BLaER1 treated with 17β-estradiol and CSF1 and Interleukin-3, amounts not matched to agents 10 nM and 100 nM (cell line): ENCODE measurements at regions not wholly inside any gene's neighbourhood (a gene's known extent, or its start where the extent isn't known, plus 50 kb on each side); places are given as distances from the start of the nearest gene placed in this dataset.
A peak's percentile ranks its signal among the peaks of the same experiment; 100 is the strongest.

Source experiments
- H3K27ac ChIP-seq, 11 experiments: shearing (Covaris generic); formaldehyde crosslinking; 2 replicates each; pipeline ENCODE4 v1.8.1; 2022
- H3K27me3 ChIP-seq, 11 experiments: shearing (Covaris generic); formaldehyde crosslinking; 2 replicates each; pipeline ENCODE4 v1.8.1; 2022
- H3K36me3 ChIP-seq, 11 experiments: shearing (Covaris generic); formaldehyde crosslinking; 2 replicates each; pipeline ENCODE4 v1.8.1; 2022
- H3K4me1 ChIP-seq, 10 experiments: shearing (Covaris generic); formaldehyde crosslinking; 2 replicates each; pipeline ENCODE4 v1.8.1; 2022
- H3K4me2 ChIP-seq, 11 experiments: shearing (Covaris generic); formaldehyde crosslinking; 2 replicates each; pipeline ENCODE4 v1.8.1; 2022
- H3K4me3 ChIP-seq, 10 experiments: shearing (Covaris generic); formaldehyde crosslinking; 2 replicates each; pipeline ENCODE4 v1.8.1; 2022
- H3K9ac ChIP-seq, 11 experiments: shearing (Covaris generic); formaldehyde crosslinking; 2 replicates each; pipeline ENCODE4 v1.8.1; 2022
- H3K9me3 ChIP-seq, 11 experiments: shearing (Covaris generic); formaldehyde crosslinking; replicated peaks in 1 of 11; 2 replicates each; pipeline ENCODE4 v1.8.1; 2022
- H4K20me1 ChIP-seq, 11 experiments: shearing (Covaris generic); formaldehyde crosslinking; 2 replicates each; pipeline ENCODE4 v1.8.1; 2022
- Cebpa-rat ChIP-seq, 11 experiments: shearing (Covaris generic); IDR thresholded peaks; 2 replicates each; pipeline ENCODE4 v1.8.1; 2022

DNA sequence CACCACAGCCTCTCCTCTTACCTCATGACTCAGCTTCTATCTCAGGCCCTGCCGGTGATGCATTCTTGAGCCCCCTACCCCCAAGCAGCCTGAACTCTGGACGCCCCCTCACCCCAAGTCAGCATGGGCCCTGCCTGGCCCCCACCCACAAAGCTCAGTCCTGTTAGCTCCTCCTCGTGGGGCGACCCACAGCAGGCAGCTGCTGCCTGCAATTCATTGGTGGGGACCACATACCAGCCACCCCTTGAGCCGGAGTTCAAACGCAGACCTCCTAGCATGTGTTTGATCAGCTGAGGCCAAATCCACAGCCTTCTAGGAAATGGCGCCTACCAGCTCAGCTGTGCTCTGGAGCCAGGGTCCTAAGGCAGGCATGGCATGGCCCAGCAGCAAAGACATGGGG is 111.8 kb downstream of the EFNB1 start:
- Histone ChIP-seq H3K27ac (no peak overlapping the region), H3K4me3 (no peak overlapping the region), H3K36me3 (no peaks in the 10 kb centered on the region), H3K4me1 (peaks cover 30 to 62% (median 48%) of the 10 kb centered on the region in 10 experiments), H3K9ac (no peak overlapping the region), H3K9me3 (no peaks in the 10 kb centered on the region), H4K20me1 (peaks cover 0 to 8% (median 0%) of the 10 kb centered on the region in 11 experiments; a peak in 3 of 22 replicates), H3K4me2 (peak overlapping the region in 5 of 11 experiments; percentile 15 to 36 (median 26); a peak in 3 of 22 replicates), H3K27me3 (peaks cover 55 to 99% (median 90%) of the 10 kb centered on the region in 11 experiments)
- no peak for TF ChIP-seq Cebpa-rat (IDR thresholded peaks at IDR 0.05)

DNA sequence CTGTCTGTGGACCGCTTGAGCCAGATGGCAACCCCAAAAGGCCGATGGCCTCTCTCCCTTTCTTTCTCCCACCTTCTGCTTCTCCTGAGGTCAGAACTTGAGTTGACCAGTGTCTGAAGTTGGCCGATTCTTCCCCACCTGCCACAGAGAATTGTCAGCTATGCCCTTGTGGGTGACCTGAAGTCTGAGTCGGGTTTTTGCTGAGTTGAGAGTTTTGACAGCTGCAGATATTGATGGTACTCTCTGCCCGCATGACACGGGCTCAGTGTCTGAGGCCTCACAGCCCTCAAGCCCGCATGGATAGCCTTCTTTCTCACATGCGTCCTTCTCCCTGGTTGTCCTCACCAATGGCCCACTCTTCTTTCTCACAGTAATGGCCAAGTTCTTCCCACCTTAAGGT is 111.0 kb downstream of the EFNB1 start:
- Histone ChIP-seq H3K4me1 (peaks cover 33 to 64% (median 48%) of the 10 kb centered on the region in 10 experiments), H3K4me3 (no peak overlapping the region), H3K4me2 (peak overlapping the region in 4 of 11 experiments; percentile 13 to 37 (median 24); a peak in 7 of 22 replicates), H3K36me3 (no peaks in the 10 kb centered on the region), H3K9me3 (no peaks in the 10 kb centered on the region), H4K20me1 (peaks cover 0 to 8% (median 0%) of the 10 kb centered on the region in 11 experiments; a peak in 3 of 22 replicates), H3K27ac (0 out of 22 replicates have a peak overlapping the region, but pooled peaks of 1 of the 11 experiments have one; percentile 4), H3K27me3 (peaks cover 55 to 99% (median 90%) of the 10 kb centered on the region in 11 experiments), H3K9ac (no peak overlapping the region)
- TF ChIP-seq Cebpa-rat (IDR thresholded peaks at IDR 0.05), result no peak

DNA sequence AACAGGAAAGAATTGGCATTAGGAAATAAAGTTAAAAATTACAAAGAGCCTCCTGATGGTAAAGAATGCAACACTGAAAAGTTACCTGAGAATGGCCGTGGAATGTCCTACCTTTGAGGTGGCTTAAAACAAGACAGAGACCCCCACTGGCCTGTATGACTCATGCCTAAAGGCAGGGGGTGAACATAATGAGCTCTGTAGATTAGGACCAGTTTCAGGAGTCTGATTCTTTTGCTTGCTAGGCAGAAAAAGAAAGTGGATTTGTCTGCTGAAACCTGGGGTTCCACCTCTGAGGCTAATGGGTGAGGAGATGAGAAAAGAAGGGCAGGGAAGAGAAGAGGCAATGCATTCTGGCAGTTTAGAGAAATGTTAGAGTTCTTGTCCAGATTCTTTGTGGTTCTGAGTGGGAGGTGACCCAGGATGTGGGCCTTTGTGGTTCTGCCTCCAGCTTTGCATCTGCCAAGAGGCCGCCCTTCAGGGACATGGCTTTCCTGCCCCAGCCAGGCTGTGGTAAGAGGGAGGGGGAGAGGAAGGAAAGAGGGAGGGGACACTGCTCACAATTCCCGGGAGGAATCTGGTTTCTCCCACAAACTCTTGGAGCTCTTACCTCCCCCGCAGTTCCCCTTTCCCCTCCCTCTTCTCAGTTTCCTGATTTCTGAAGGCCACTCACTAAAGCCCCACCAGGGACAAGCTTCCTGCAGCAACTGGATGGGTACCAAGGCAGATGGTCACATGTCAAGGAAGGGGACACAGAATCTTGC is 109.6 kb downstream of the EFNB1 start:
- Histone ChIP-seq H3K4me1 (peaks cover 34 to 71% (median 51%) of the 10 kb centered on the region in 10 experiments), H3K9ac (peak overlapping the region in 2 of 11 experiments; percentile 3 to 26; a peak in 1 of 22 replicates), H3K27ac (peak overlapping the region in 5 of 11 experiments; percentile 21 to 60 (median 45); a peak in 9 of 22 replicates), H3K9me3 (no peaks in the 10 kb centered on the region), H3K27me3 (peaks cover 55 to 97% (median 90%) of the 10 kb centered on the region in 11 experiments), H4K20me1 (peaks cover 0 to 8% (median 0%) of the 10 kb centered on the region in 11 experiments; a peak in 2 of 22 replicates), H3K36me3 (no peaks in the 10 kb centered on the region), H3K4me2 (peak overlapping the region; percentile 42 to 82 (median 56); a peak in 21 of 22 replicates), H3K4me3 (no peak overlapping the region; a peak in 1 of 20 replicates)
- TF ChIP-seq Cebpa-rat (IDR thresholded peaks at IDR 0.05), result no peak

DNA sequence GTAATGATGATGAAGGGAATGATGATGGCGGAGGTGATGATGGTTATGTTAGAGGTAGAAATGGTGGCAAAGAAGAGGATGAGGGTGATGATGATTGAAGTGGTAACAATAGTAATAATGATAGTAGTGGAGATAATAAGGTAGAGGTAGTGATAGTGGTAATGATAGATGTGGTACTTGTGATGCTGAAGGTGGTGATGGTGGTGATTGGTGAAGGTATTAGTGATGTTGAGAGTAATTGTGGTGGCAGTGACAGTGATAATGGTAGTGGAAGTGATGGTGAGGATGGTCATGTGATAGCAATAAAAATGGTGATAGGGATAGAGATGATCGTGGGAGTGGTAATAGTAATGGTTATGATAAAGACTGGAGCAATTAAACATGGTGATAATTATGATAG is 108.8 kb downstream of the EFNB1 start:
- peaks cover 53 to 95% (median 82%) of the 10 kb centered on the region in 11 experiments for H3K27me3 ChIP-seq
- H3K36me3 ChIP-seq, result no peaks in the 10 kb centered on the region
- peaks cover 34 to 76% (median 54%) of the 10 kb centered on the region in 10 experiments for H3K4me1 ChIP-seq
- H3K9ac ChIP-seq, result no peak overlapping the region
- peak overlapping the region in 1 of 11 experiments; percentile 41; a peak in 1 of 22 replicates for H3K27ac ChIP-seq
- no peaks in the 10 kb centered on the region for H3K9me3 ChIP-seq
- H3K4me3 ChIP-seq, result no peak overlapping the region
- H4K20me1 ChIP-seq, result peaks cover 0 to 8% (median 0%) of the 10 kb centered on the region in 11 experiments; a peak in 3 of 22 replicates
- peak overlapping the region in 8 of 11 experiments; percentile 5 to 82 (median 71); a peak in 12 of 22 replicates for H3K4me2 ChIP-seq
- TF ChIP-seq Cebpa-rat (IDR thresholded peaks at IDR 0.05), result no peak

DNA sequence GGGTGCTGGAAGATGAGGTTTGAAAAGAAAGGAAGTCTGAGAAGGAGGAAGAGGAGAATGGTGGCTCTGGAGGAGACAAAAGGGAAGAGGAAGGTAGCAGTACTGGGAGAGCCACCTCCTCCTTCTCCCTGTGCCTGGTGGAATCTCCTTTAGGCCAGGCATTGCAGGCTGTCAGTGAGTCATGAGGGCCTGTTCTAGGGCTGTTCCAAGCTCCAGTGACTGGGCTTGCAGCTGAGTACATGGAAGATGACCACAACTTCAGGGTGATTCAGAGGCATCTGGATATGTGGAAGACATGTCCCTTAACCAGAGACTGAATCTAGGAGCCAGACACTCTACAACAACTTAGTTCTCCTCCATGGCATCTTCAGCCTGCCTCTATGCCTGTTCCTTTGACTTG is 107.8 kb downstream of the EFNB1 start:
- Histone ChIP-seq H3K9ac (no peak overlapping the region), H3K9me3 (no peaks in the 10 kb centered on the region), H3K27me3 (peaks cover 53 to 95% (median 76%) of the 10 kb centered on the region in 11 experiments), H3K4me1 (peaks cover 35 to 83% (median 58%) of the 10 kb centered on the region in 10 experiments), H3K4me2 (peak overlapping the region; percentile 5 to 82 (median 48)), H4K20me1 (peaks cover 0 to 8% (median 0%) of the 10 kb centered on the region in 11 experiments; a peak in 2 of 22 replicates), H3K36me3 (no peaks in the 10 kb centered on the region), H3K4me3 (no peak overlapping the region), H3K27ac (peak overlapping the region in 1 of 11 experiments; percentile 5; a peak in 1 of 22 replicates)
- TF ChIP-seq Cebpa-rat (IDR thresholded peaks at IDR 0.05), result no peak

DNA sequence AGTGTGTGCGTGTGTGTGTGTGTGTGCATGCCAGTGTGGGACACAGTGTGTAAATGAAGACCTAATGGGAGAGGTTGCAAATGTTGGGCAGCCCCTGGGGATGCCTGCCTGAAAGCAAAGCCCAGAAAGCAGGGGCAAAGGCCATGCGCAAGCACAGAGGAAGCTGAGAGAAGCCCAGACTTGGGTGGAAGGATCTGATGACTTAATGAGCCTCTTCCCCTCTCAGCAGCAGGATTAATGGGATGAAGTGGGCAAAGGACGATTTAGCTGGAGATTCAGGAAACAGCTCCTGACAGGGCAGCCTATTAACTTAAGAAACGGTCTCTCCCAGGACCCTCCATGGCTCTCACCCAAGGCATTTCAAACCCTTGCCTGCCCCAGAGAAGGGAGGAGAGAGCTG is 107.3 kb downstream of the EFNB1 start:
- Histone ChIP-seq H3K4me2 (peak overlapping the region; percentile 5 to 82 (median 48); a peak in 20 of 22 replicates), H4K20me1 (peaks cover 0 to 8% (median 0%) of the 10 kb centered on the region in 11 experiments; a peak in 2 of 22 replicates), H3K9ac (no peak overlapping the region), H3K9me3 (no peaks in the 10 kb centered on the region), H3K27me3 (peaks cover 51 to 95% (median 72%) of the 10 kb centered on the region in 11 experiments), H3K27ac (peak overlapping the region in 1 of 11 experiments; percentile 5; a peak in 1 of 22 replicates), H3K4me3 (no peak overlapping the region), H3K36me3 (no peaks in the 10 kb centered on the region), H3K4me1 (peaks cover 39 to 87% (median 63%) of the 10 kb centered on the region in 10 experiments)
- no peak for TF ChIP-seq Cebpa-rat (IDR thresholded peaks at IDR 0.05)

DNA sequence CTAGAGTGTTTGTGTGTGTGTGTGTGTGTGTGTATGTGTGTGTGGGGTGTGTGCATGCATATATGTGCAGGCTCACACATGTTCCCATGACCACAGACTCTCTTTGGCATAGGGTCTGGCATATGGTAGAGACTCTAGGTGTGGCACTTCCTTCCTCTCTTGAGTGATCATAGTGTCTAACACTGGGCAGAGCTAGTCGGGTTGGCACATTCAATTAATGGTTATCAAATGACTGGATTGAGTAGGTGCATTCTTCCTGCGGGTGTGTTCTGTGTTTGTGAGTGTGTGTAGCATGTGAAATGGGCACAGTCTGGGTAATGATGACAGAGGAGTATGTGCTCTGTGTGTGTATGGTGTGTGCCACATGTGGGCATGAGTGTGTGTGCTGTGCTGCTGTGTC is 106.5 kb downstream of the EFNB1 start:
- no peaks in the 10 kb centered on the region for H3K9me3 ChIP-seq
- no peak overlapping the region for H3K9ac ChIP-seq
- TF ChIP-seq Cebpa-rat (IDR thresholded peaks at IDR 0.05), result no peak
- H3K4me3 ChIP-seq, result no peak overlapping the region
- no peak overlapping the region for H3K27ac ChIP-seq
- peaks cover 42 to 85% (median 66%) of the 10 kb centered on the region in 10 experiments for H3K4me1 ChIP-seq
- peaks cover 0 to 8% (median 0%) of the 10 kb centered on the region in 11 experiments; a peak in 2 of 22 replicates for H4K20me1 ChIP-seq
- peak overlapping the region in 9 of 11 experiments; percentile 12 to 82 (median 48); a peak in 15 of 22 replicates for H3K4me2 ChIP-seq
- no peaks in the 10 kb centered on the region for H3K36me3 ChIP-seq
- H3K27me3 ChIP-seq, result peaks cover 49 to 93% (median 68%) of the 10 kb centered on the region in 11 experiments

DNA sequence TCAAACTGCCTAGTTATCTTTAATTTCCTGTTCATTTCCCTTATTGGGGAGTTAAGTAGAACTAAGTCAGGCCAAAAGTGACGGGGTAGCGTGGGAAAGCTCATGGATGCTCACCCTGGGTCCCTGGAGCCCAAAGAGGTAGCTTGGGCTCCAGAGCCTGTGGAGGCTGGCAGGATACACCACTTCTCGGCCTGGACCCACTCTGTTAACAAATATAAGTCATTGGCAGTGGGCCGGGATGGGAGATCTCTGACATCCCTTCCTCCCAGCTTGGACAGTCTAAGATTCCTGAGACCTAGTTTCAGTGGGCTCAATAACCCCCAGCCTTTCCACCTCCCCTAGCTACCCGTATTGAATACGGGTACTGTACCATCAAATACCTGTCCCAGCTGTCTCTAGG is 106.1 kb downstream of the EFNB1 start:
- TF ChIP-seq Cebpa-rat (IDR thresholded peaks at IDR 0.05), result no peak
- peak overlapping the region in 10 of 11 experiments; percentile 4 to 82 (median 46); a peak in 15 of 22 replicates for H3K4me2 ChIP-seq
- peaks cover 46 to 93% (median 68%) of the 10 kb centered on the region in 11 experiments for H3K27me3 ChIP-seq
- H3K9me3 ChIP-seq, result no peaks in the 10 kb centered on the region
- peaks cover 0 to 8% (median 0%) of the 10 kb centered on the region in 11 experiments; a peak in 2 of 22 replicates for H4K20me1 ChIP-seq
- peaks cover 42 to 85% (median 65%) of the 10 kb centered on the region in 10 experiments for H3K4me1 ChIP-seq
- H3K4me3 ChIP-seq, result no peak overlapping the region
- no peak overlapping the region for H3K9ac ChIP-seq
- no peaks in the 10 kb centered on the region for H3K36me3 ChIP-seq
- H3K27ac ChIP-seq, result no peak overlapping the region

DNA sequence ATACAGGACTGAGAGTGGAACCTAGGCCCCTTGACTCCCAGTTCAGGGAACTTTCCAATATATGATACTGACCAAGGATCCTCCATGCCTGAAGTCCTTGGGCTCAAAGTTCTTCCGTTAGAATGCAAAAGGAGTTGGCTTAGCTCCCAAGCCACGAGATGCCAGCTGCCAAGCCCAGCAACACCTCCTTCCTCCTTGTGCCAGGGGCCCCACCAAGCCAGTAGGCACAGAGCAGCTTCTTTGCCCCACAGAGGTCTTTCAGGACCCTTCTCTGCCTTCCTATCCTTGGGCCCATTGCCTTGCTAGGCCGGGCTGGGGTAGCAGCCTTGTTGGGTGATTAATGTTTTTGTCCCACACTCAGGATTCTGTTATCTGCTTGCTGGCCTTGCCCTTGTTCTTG is 105.6 kb downstream of the EFNB1 start:
- Histone ChIP-seq H3K27me3 (peaks cover 43 to 92% (median 66%) of the 10 kb centered on the region in 11 experiments), H4K20me1 (peaks cover 0 to 8% (median 0%) of the 10 kb centered on the region in 11 experiments; a peak in 3 of 22 replicates), H3K9ac (no peak overlapping the region), H3K27ac (no peak overlapping the region), H3K36me3 (no peaks in the 10 kb centered on the region), H3K9me3 (no peaks in the 10 kb centered on the region), H3K4me2 (peak overlapping the region; percentile 4 to 82 (median 38); a peak in 15 of 22 replicates), H3K4me3 (no peak overlapping the region), H3K4me1 (peaks cover 42 to 85% (median 67%) of the 10 kb centered on the region in 10 experiments)
- TF ChIP-seq Cebpa-rat (IDR thresholded peaks at IDR 0.05), result no peak
